ENCODE measurements at regions not wholly inside any gene's neighbourhood (a gene's known extent, or its start where the extent isn't known, plus 50 kb on each side); places are given as distances from the start of the nearest gene placed in this dataset.

DNA sequence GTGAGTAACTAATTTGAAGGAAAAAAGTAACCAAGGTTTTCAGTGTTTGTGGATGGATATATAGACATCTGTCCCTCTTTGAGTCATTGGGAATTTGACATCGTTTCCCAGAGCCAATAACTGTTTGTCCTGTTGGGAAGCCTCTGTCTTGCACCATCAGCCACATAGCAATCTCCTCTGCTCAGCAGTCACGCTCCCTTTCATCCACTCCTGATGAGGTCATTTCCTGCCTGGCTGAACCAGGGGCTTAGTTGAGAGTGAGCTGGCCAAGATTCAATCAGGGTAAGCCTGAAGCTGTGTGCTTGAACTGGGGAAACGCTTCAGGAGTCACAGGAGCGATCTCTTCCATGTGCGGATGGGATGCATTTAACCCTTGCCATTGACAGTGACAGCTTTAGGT, 121.5 kb upstream of the FOXQ1 start:
- Mint-ChIP-seq H3K36me3 (ENCODE audit: low read depth) (no peaks in the 10 kb centered on the region), H3K9me3 (ENCODE audit: low read depth) (peaks cover 15% of the 10 kb centered on the region), H3K4me1 (ENCODE audit: low read depth) (peaks cover 6% of the 10 kb centered on the region), H3K4me3 (ENCODE audit: unreplicated experiment) (no peak overlapping the region), H3K27me3 (ENCODE audit: low read depth) (peaks cover 5% of the 10 kb centered on the region), H3K27ac (ENCODE audit: unreplicated experiment) (peak overlapping the region; percentile 53)
- TF ChIP-seq, protein P1, sequence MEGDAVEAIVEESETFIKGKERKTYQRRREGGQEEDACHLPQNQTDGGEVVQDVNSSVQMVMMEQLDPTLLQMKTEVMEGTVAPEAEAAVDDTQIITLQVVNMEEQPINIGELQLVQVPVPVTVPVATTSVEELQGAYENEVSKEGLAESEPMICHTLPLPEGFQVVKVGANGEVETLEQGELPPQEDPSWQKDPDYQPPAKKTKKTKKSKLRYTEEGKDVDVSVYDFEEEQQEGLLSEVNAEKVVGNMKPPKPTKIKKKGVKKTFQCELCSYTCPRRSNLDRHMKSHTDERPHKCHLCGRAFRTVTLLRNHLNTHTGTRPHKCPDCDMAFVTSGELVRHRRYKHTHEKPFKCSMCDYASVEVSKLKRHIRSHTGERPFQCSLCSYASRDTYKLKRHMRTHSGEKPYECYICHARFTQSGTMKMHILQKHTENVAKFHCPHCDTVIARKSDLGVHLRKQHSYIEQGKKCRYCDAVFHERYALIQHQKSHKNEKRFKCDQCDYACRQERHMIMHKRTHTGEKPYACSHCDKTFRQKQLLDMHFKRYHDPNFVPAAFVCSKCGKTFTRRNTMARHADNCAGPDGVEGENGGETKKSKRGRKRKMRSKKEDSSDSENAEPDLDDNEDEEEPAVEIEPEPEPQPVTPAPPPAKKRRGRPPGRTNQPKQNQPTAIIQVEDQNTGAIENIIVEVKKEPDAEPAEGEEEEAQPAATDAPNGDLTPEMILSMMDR (IDR thresholded peaks at IDR 0.05): no peak
- no peak for DNase-seq (ENCODE audit: low spot score)

DNA sequence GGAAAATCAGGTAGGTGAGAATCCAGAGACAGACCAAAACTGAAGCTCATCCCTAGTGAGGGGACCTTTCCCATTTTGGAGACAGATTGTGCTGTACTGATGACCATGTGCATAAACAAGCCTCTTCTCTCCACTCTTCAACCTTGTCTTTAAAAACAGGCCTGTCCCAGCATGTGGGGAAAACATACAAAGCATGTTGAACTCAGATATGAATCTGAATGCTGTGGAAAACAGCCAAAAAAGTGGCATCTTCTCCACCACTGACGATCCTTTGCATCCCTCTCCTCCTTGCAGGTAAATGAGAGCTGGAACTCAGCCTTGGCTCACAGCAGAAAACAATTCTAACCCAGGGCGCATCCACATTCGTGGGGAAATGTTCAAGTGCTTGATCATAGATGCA, 123.7 kb upstream of the FOXQ1 start:
- H3K9me3 Mint-ChIP-seq (ENCODE audit: low read depth): peaks cover under 1% of the 10 kb centered on the region
- no peak overlapping the region for H3K27ac Mint-ChIP-seq (ENCODE audit: unreplicated experiment)
- peaks cover 6% of the 10 kb centered on the region for H3K27me3 Mint-ChIP-seq (ENCODE audit: low read depth)
- TF ChIP-seq, protein P1 (IDR thresholded peaks at IDR 0.05): no peak
- H3K36me3 Mint-ChIP-seq (ENCODE audit: low read depth): no peaks in the 10 kb centered on the region
- no peak overlapping the region for H3K4me3 Mint-ChIP-seq (ENCODE audit: unreplicated experiment)
- H3K4me1 Mint-ChIP-seq (ENCODE audit: low read depth): peaks cover 6% of the 10 kb centered on the region
- DNase-seq (ENCODE audit: low spot score): no peak

DNA sequence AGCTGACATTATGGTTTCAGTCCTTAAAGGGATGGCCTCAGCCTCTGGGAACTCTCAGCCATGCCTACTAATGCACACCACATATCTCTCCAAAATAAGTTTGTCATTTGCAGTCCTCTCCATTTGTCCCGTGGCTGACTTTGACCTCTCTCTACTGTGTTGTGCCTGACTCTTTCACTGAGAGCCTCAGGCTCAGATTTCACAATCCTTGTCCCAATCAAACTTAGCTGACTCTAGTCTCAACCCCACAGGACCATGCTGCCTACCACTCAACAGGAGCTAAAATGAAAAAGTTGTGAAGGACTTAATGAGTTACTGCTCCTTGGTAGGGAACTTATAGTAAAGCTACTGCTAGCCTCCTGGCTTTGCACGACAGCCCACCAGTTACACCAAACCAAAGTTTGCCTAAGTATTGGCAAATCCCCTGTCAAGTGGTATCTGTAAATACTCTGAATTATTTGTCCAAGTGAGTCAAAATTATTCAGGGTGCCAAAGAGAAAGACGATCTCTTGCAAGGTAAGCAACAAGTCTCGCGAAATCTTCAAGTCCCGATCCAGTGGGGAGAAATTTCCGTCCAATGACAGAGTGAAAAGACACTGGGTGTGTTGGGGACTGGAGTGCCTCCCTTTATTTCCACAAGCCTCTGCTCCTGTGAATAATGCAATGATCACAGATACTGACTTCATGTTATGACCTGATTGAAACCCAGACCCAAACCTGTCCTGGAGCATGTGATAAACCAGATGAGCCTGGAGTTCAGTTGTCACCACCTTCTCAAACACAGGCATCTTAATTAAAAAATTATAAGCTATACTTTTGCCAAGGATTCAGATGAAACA, 124.4 kb upstream of the FOXQ1 start:
- H3K27me3 Mint-ChIP-seq (ENCODE audit: low read depth): peaks cover 11% of the 10 kb centered on the region
- H3K36me3 Mint-ChIP-seq (ENCODE audit: low read depth): no peaks in the 10 kb centered on the region
- TF ChIP-seq, protein P1 (IDR thresholded peaks at IDR 0.05): no peak
- H3K9me3 Mint-ChIP-seq (ENCODE audit: low read depth): no peaks in the 10 kb centered on the region
- no peak for DNase-seq (ENCODE audit: low spot score)
- no peak overlapping the region for H3K27ac Mint-ChIP-seq (ENCODE audit: unreplicated experiment)
- H3K4me1 Mint-ChIP-seq (ENCODE audit: low read depth): peaks cover 6% of the 10 kb centered on the region
- no peak overlapping the region for H3K4me3 Mint-ChIP-seq (ENCODE audit: unreplicated experiment)

DNA sequence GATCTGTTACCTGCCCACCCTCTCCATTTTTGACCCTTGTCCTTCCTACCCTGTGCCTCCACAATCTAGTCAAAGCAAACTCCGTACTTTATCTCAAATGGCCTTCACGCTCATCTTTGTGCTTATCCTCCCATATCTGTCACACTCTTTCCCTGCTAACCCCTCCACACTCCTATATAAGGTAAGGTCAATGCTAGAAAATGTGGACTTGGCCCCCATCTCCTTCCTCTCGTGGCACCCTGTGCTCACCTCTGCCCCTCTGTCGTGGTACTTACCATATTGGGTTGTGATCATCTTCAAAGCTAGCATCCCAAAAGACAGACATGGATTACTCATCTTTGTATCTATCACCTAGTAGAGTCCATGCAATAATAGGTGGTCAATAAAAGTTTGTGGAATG, 127.6 kb upstream of the FOXQ1 start:
- Mint-ChIP-seq H3K4me1 (ENCODE audit: low read depth) (no peaks in the 10 kb centered on the region), H3K36me3 (ENCODE audit: low read depth) (no peaks in the 10 kb centered on the region), H3K4me3 (ENCODE audit: unreplicated experiment) (no peak overlapping the region), H3K27ac (ENCODE audit: unreplicated experiment) (no peak overlapping the region), H3K9me3 (ENCODE audit: low read depth) (no peaks in the 10 kb centered on the region), H3K27me3 (ENCODE audit: low read depth) (peaks cover 14% of the 10 kb centered on the region)
- DNase-seq (ENCODE audit: low spot score): no peak
- TF ChIP-seq, protein P1 (IDR thresholded peaks at IDR 0.05): no peak

DNA sequence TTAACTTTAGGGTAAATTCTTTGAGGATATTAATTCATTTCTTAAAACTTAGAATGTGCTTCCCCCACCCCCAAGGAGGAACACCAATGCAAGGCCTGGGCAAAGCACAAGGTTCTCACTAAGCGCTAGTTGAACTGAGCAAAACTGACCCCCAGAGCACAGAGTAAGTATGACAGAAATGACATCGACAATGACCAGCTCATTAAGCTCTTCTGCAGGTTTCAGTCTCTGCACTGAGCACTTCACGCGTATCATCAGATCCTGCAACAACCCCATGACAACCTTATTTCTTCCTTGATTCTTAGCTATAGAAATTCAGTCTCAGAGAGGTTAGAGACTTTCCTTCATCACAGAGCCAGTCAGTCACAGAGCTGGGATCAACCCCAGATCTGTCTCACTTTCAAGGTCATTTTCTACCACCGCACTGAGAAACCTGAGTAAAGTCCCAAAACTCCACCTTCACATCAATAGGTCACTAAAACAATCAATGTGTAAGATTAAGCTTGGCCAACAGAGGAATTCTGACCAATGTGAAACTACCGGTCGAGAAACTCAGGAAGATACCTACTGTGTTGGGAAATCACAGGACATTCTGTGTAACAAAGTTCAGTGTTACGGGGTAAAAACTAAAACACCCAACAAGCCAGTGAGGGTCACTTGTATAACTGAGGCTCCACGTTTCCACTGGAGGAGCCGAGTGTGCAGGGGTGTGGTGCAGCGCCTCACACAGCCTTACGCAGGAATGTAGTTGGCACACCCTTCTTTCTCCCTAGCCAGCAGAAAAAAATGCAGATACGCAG, 129.0 kb upstream of the FOXQ1 start:
- Mint-ChIP-seq H3K4me1 (ENCODE audit: low read depth) (no peaks in the 10 kb centered on the region), H3K4me3 (ENCODE audit: unreplicated experiment) (no peak overlapping the region), H3K36me3 (ENCODE audit: low read depth) (no peaks in the 10 kb centered on the region), H3K27ac (ENCODE audit: unreplicated experiment) (no peak overlapping the region), H3K27me3 (ENCODE audit: low read depth) (peaks cover 17% of the 10 kb centered on the region), H3K9me3 (ENCODE audit: low read depth) (no peaks in the 10 kb centered on the region)
- TF ChIP-seq, protein P1 (IDR thresholded peaks at IDR 0.05): no peak
- no peak for DNase-seq (ENCODE audit: low spot score)

Data from chondrocyte (in vitro differentiated cells).